ENCODE measurements at regions not wholly inside any gene's neighbourhood (a gene's known extent, or its start where the extent isn't known, plus 50 kb on each side); places are given as distances from the start of the nearest gene placed in this dataset.

DNA sequence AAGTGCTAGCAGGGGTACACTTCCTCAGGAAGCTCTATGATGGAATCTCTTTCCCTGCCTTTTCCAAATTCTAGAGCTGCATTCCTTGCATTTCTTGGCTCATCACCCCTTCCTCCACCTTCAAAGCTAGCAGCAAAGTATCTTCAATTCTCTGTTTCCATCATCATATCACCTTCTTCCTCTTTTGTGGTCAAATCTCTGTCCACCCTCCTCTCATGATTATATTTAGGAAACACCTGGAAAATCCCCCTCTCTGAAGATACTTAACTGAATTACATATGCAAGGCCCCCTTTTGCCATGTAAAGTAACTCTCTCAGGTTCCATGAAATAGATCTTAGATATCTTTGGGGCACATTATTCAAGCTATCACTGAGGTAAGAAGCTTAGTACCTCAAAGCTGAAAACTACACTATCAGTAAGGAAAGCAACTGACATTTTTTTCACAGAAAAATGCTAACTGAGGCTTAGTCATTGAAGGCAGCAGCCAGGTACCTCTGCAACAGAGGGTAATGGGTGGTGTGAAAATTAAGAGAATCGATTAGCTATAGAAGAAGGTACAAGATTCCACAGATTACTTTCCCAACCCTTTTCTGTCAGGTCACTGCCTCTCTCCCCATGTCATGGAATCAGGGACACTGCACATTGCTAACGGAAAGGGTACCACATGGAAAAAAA lies 197.3 kb downstream of the MACC1 start:
- no peak for TF ChIP-seq HDAC1 (CRISPR knock-in tag; IDR thresholded peaks at IDR 0.05)
- TF ChIP-seq, protein P1, sequence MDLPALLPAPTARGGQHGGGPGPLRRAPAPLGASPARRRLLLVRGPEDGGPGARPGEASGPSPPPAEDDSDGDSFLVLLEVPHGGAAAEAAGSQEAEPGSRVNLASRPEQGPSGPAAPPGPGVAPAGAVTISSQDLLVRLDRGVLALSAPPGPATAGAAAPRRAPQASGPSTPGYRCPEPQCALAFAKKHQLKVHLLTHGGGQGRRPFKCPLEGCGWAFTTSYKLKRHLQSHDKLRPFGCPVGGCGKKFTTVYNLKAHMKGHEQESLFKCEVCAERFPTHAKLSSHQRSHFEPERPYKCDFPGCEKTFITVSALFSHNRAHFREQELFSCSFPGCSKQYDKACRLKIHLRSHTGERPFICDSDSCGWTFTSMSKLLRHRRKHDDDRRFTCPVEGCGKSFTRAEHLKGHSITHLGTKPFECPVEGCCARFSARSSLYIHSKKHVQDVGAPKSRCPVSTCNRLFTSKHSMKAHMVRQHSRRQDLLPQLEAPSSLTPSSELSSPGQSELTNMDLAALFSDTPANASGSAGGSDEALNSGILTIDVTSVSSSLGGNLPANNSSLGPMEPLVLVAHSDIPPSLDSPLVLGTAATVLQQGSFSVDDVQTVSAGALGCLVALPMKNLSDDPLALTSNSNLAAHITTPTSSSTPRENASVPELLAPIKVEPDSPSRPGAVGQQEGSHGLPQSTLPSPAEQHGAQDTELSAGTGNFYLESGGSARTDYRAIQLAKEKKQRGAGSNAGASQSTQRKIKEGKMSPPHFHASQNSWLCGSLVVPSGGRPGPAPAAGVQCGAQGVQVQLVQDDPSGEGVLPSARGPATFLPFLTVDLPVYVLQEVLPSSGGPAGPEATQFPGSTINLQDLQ (CRISPR knock-in tag; IDR thresholded peaks at IDR 0.05): no peak
- TF ChIP-seq, protein P2, sequence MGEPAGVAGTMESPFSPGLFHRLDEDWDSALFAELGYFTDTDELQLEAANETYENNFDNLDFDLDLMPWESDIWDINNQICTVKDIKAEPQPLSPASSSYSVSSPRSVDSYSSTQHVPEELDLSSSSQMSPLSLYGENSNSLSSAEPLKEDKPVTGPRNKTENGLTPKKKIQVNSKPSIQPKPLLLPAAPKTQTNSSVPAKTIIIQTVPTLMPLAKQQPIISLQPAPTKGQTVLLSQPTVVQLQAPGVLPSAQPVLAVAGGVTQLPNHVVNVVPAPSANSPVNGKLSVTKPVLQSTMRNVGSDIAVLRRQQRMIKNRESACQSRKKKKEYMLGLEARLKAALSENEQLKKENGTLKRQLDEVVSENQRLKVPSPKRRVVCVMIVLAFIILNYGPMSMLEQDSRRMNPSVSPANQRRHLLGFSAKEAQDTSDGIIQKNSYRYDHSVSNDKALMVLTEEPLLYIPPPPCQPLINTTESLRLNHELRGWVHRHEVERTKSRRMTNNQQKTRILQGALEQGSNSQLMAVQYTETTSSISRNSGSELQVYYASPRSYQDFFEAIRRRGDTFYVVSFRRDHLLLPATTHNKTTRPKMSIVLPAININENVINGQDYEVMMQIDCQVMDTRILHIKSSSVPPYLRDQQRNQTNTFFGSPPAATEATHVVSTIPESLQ (CRISPR knock-in tag; conservative IDR thresholded peaks at IDR 0.05): no peak
- no peak for TF ChIP-seq LCORL (IDR thresholded peaks at IDR 0.05)
- no peak for TF ChIP-seq LCORL (CRISPR knock-in tag; IDR thresholded peaks at IDR 0.05)
- TF ChIP-seq FOXK1 (CRISPR knock-in tag; IDR thresholded peaks at IDR 0.05; ENCODE audit: borderline replicate concordance, low read depth): no peak
- TF ChIP-seq POLR2A (IDR thresholded peaks at IDR 0.05; ENCODE audit: insufficient read depth in 1 of 2, low read depth in 2 of 2, low read length in 2 of 2): no peak

Data from HepG2 (cell line).